ENCODE measurements at regions not wholly inside any gene's neighbourhood (a gene's known extent, or its start where the extent isn't known, plus 50 kb on each side); places are given as distances from the start of the nearest gene placed in this dataset.
A peak's percentile ranks its signal among the peaks of the same experiment; 100 is the strongest.
"Not testable (repeated sequence)": the region's sequence is repeated elsewhere in the genome, so short reads cannot be mapped to it uniquely, and the experiment has no call there.

DNA sequence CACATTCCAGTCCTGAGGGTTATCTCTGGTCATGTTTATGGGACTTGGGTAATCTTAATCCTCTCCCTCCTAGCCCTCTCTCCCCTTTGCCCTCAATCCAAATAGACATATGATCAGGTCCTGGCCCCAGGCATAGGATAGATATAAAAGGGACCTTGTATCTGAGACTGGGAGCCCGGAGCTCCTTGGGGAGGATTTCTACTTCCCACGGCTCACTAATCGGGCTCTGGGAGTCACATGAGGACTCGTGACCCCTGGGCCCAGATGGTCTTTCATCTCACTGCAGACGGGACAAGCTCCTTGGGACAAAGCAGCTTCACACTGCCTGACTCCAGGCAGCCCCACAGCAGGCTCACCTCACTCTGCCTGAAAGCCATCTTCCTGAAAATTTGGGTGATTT, 57.8 kb upstream of the LYRM9 start:
- TF ChIP-seq, protein P1, sequence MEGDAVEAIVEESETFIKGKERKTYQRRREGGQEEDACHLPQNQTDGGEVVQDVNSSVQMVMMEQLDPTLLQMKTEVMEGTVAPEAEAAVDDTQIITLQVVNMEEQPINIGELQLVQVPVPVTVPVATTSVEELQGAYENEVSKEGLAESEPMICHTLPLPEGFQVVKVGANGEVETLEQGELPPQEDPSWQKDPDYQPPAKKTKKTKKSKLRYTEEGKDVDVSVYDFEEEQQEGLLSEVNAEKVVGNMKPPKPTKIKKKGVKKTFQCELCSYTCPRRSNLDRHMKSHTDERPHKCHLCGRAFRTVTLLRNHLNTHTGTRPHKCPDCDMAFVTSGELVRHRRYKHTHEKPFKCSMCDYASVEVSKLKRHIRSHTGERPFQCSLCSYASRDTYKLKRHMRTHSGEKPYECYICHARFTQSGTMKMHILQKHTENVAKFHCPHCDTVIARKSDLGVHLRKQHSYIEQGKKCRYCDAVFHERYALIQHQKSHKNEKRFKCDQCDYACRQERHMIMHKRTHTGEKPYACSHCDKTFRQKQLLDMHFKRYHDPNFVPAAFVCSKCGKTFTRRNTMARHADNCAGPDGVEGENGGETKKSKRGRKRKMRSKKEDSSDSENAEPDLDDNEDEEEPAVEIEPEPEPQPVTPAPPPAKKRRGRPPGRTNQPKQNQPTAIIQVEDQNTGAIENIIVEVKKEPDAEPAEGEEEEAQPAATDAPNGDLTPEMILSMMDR (IDR thresholded peaks at IDR 0.05; ENCODE audit: low read depth, low read length), result no peak
- Histone ChIP-seq H3K27ac (peak overlapping the region; percentile 35), H3K9me3 (ENCODE audit: severe bottlenecking) (no peaks in the 10 kb centered on the region), H3K27me3 (ENCODE audit: insufficient read depth, low read depth, severe bottlenecking) (no peaks in the 10 kb centered on the region), H3K36me3 (no peaks in the 10 kb centered on the region), H3K4me3 (ENCODE audit: low read depth, low read length) (peak overlapping the region; percentile 17; the same call in 1 of the 2 replicates)
- DNase-seq, result peak; percentile 94

DNA sequence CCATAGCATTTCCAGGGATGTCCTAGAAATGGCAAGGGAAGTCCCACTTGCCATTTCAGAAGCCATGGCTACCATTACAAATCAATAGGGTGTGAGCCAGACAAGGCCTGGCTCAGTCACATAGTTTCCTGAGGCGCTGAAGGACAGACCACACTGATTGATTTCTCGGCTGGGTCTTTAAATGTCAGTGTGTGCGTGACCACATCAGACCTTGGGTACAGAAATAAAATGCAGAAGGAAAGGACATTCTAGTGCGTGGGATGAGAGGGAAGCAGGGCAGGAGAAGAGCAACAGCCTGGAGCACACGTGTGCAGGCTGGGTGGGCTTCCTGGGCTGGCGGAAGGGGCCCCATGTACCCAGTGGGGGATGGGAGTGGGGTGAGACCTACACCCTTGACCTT, 58.7 kb upstream of the LYRM9 start:
- Histone ChIP-seq H3K4me3 (ENCODE audit: low read depth, low read length) (no peak overlapping the region), H3K27ac (peak overlapping the region; percentile 25), H3K27me3 (ENCODE audit: insufficient read depth, low read depth, severe bottlenecking) (no peaks in the 10 kb centered on the region), H3K9me3 (ENCODE audit: severe bottlenecking) (no peaks in the 10 kb centered on the region), H3K36me3 (no peaks in the 10 kb centered on the region)
- TF ChIP-seq, protein P1 (IDR thresholded peaks at IDR 0.05; ENCODE audit: low read depth, low read length), result no peak
- DNase-seq, result no peak

DNA sequence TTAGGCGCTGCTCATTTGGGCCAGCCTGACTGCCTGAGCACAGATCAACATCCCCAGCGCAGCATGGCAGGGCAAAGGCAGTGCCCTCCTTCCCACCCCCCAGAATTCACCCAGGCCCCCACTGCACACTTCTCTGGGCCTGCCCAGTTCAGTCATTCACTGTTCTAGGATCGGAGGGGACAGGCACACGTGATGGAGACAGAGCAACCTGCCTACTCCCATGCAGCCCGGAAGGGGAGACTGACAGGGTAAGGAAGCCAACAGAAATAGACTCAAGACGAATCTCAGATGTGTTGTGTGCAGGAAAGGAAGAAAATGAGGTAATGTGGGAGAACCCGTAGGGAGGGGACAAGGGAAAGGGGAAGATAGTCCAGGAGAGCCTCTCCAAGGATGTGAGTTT, 59.2 kb upstream of the LYRM9 start:
- no peaks in the 10 kb centered on the region for H3K27me3 ChIP-seq (ENCODE audit: insufficient read depth, low read depth, severe bottlenecking)
- DNase-seq, result no peak
- no peaks in the 10 kb centered on the region for H3K36me3 ChIP-seq
- TF ChIP-seq, protein P1 (IDR thresholded peaks at IDR 0.05; ENCODE audit: low read depth, low read length), result no peak
- no peaks in the 10 kb centered on the region for H3K9me3 ChIP-seq (ENCODE audit: severe bottlenecking)
- H3K4me3 ChIP-seq (ENCODE audit: low read depth, low read length), result no peak overlapping the region
- peak overlapping the region; percentile 16; the same call in 1 of the 2 replicates for H3K27ac ChIP-seq

DNA sequence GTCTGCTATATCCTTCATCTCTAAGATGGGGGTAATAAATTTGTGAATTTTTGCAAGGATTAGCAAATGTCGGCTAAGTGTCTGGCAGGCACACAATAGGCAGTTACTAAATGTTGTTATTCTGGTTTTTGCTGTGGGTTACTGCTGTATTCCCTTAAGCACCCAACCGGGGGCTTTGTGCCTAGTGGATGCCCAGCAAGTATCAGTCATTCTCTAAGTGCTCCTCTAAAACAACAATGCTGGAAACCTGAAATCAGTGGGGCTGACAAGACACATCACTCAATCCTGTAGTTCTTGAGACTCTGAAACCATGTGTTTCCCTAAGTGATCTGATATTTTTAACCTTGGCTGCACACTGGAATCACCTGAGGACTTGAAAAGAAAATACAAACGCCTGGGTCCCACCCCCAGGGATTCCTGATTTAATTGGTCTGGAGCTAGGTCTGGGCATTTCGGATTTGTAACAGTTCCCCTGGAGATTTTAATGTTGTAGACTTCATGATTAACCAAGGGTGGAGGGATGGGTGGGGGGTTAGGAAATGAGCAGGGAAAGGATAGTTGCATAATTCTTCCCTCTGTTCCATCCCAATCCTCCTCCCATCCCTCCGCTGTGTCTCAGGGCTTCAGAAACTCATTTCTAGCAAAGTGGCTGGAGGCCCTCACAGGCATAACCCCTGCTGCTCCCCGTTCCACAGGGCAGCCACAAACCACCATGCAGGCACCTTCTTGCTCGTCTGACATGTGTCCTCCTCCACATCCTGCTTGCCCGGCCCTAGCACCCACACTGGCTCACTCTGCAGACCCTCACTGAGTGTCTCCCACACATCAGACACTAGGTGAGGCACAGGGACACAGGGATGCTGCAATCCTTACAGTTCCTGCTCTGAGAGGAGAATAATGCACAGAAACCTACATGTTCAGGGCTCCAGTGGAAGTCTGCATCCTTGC, 61.7 kb upstream of the LYRM9 start:
- Histone ChIP-seq H3K4me3 (ENCODE audit: low read depth, low read length) (no peak overlapping the region), H3K9me3 (ENCODE audit: severe bottlenecking) (no peaks in the 10 kb centered on the region), H3K27ac (no peak overlapping the region), H3K27me3 (ENCODE audit: insufficient read depth, low read depth, severe bottlenecking) (no peaks in the 10 kb centered on the region), H3K36me3 (no peaks in the 10 kb centered on the region)
- TF ChIP-seq, protein P1 (IDR thresholded peaks at IDR 0.05; ENCODE audit: low read depth, low read length), result no peak
- no peak for DNase-seq

DNA sequence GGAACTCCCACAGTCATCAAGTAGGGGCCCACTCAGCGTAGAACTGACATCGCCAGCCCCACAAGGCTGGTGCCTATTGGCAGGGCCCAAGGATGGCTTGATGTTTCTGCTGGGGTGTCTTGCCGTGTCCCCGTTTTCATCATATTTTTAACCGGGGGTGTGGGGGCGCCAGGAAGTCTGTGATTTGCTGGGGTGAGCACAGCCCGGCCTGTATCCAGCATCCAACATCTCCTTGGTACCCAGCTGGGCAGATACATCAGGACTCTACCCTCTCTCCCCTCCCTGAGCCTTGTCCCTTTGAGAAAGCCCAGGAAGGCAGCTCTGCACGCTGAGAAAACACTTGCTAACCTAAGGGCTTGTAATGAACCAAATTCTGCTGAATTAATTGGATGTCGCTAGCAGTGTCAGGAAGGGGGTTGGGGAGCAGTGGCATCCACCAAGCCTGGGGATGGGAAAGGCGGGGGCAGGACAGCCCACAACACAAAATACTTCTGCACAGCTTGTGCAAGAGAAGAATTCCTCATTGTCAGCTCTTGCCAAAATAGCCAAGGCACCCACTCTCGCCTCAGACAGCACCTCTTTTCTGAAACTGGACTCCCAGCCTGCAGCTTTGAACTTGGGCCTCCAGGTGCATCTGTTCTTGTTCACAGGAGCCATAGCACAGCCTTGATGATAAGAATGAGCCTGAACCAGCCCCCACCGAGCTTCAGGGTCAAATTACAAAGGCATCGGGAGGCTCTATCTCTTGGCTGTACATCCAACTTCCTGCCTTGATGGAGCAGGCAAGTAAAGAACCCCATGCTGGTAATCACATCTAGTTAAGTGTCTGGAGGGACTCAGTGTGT, 63.7 kb upstream of the LYRM9 start:
- no peaks in the 10 kb centered on the region for H3K9me3 ChIP-seq (ENCODE audit: severe bottlenecking)
- H3K4me3 ChIP-seq (ENCODE audit: low read depth, low read length), result no peak overlapping the region
- DNase-seq, result peak; percentile 33
- no peaks in the 10 kb centered on the region for H3K27me3 ChIP-seq (ENCODE audit: insufficient read depth, low read depth, severe bottlenecking)
- H3K27ac ChIP-seq, result no peak overlapping the region
- no peaks in the 10 kb centered on the region for H3K36me3 ChIP-seq
- TF ChIP-seq, protein P1 (IDR thresholded peaks at IDR 0.05; ENCODE audit: low read depth, low read length), result no peak

DNA sequence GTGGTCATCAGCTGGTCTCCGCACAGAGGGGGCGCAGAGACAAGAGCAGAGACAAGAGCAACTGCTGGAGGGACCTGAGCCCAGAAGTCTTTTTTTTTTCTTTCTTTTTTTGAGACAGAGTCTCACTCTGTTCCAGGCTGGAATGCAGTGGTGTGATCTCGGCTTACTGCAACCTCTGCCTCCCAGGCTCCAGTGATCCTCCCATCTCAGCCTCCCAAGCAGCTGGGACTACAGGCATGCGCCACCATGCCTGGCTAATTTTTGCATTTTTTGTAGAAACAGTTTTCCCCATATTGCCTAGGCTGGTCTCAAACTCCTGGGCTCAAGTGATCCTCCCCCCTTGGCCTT, 64.3 kb upstream of the LYRM9 start:
- DNase-seq; H3K27me3 ChIP-seq (ENCODE audit: insufficient read depth, low read depth, severe bottlenecking); H3K36me3 ChIP-seq; H3K9me3 ChIP-seq (ENCODE audit: severe bottlenecking); H3K27ac ChIP-seq; H3K4me3 ChIP-seq (ENCODE audit: low read depth, low read length): not testable (repeated sequence)

All from WERI-Rb-1 (cell line).